Esophagus muscularis mucosa (tissue), 3 donors: ENCODE measurements at regions not wholly inside any gene's neighbourhood (a gene's known extent, or its start where the extent isn't known, plus 50 kb on each side); places are given as distances from the start of the nearest gene placed in this dataset.

ENCODE experiments used
- CTCF ChIP-seq, 3 experiments: fragments of 200-600 bp in 2 of 3; fragments of 450-650 bp in 1 of 3; sonication (generic) in 2 of 3; IDR thresholded peaks; one replicate each; pipeline ENCODE4 v1.5.1; 2017 to 2019; ENCODE audit warnings: antibody characterized with exemption in 3 of 3, mild to moderate bottlenecking in 2 of 3, moderate library complexity in 1 of 3
- POLR2A ChIP-seq: fragments of 450-650 bp; IDR thresholded peaks from one replicate; pipeline ENCODE4 v1.6.1; 2017; ENCODE audit warnings: antibody characterized with exemption, moderate library complexity, mild to moderate bottlenecking, low read depth
- POLR2AphosphoS5 ChIP-seq, 2 donors: sonication (generic); formaldehyde crosslinking; IDR thresholded peaks; one replicate each; pipeline ENCODE4 v1.6.1; 2017; ENCODE audit warnings: antibody characterized with exemption in 2 of 2

- TF ChIP-seq CTCF (IDR thresholded peaks at IDR 0.05) (no peak), POLR2AphosphoS5 (IDR thresholded peaks at IDR 0.05) (no peak), POLR2A (no peak)
Observed at GRCh38 chr2:217614096-217614495, 388.7 kb downstream of the TNS1 start.
